Stimulated activated CD4-positive, alpha-beta T cell treated with anti-CD3 and anti-CD28 coated beads, TNF-alpha, amount 100 ng/mL, for 4 hours (primary cell): ENCODE measurements at regions not wholly inside any gene's neighbourhood (a gene's known extent, or its start where the extent isn't known, plus 50 kb on each side); places are given as distances from the start of the nearest gene placed in this dataset.

Experiments used
- DNase-seq, 3 experiments: peaks; one replicate each; pipeline ENCODE4 v3.0.0-alpha.2; 2020; ENCODE audit warnings: low read depth in 3 of 3

DNA sequence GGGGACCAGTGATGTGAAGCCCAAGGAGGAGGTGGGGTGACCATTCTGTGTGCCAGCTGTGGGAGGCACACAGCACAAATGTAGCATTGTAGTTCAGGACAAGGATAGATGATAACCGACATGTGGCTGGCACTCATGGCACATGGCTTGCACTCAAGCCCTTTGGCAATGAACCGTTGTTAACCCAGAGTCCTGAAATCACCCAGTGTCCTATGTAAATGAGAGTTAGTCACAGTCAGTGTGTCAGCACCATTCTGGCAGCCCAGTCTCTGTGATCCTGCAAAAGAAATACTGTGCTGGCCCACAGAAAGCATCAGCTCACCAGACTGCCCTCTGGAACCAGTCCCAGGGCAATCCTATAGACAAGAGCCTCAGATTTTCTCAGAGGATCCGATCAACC, 339.3 kb downstream of the MID1IP1 start:
- DNase-seq: no peak

- DNase-seq: no peak
Observed at GRCh38 chrX:39144323-39144722, 343.1 kb downstream of the MID1IP1 start.

- DNase-seq: no peak
Observed at GRCh38 chrX:39144956-39145355, 343.7 kb downstream of the MID1IP1 start.

DNA sequence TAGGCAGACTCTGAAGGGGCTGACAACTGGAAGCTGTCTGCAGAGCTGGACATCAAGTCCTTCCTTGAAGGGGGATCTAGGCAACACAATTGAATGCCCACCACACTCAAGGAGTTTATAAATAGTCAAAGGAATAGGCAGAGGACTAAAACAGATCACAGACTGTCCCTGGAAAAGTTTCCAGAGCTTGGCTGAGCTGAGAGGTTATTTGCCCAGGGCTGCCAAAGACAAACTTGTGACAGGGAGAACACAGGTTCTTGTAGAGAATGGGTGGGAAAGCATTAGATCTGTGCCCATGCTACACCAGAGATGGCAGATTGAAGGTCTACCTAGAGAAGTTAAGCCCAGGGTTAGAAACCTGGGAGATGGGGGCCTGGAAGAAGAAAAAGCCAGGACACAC, 344.6 kb downstream of the MID1IP1 start:
- DNase-seq: no peak

GRCh38 chrX:39149761-39150160, 348.5 kb downstream of the MID1IP1 start:
- peak; percentile 9 to 44 (median 18) for DNase-seq

GRCh38 chrX:39150220-39150619, 349.0 kb downstream of the MID1IP1 start:
- no peak for DNase-seq

DNA sequence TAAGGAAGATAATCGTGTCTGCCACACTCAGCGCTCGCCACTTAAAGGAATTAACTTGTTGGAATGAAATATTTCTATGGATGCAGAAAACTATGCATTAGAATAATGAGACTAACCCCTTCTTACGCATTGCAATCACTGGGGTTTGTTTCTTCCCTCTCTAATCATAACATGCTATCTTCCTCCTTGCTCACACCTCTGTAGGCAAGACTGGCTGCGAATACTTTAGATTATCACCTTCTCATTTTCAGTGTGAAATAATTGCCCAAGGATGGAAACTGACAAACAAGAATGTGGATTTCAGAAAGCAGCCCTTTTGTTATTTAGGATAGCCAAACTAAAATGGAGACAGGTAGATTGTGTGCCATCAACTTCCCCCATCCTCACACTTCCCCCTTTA, 349.4 kb downstream of the MID1IP1 start:
- no peak for DNase-seq

DNA sequence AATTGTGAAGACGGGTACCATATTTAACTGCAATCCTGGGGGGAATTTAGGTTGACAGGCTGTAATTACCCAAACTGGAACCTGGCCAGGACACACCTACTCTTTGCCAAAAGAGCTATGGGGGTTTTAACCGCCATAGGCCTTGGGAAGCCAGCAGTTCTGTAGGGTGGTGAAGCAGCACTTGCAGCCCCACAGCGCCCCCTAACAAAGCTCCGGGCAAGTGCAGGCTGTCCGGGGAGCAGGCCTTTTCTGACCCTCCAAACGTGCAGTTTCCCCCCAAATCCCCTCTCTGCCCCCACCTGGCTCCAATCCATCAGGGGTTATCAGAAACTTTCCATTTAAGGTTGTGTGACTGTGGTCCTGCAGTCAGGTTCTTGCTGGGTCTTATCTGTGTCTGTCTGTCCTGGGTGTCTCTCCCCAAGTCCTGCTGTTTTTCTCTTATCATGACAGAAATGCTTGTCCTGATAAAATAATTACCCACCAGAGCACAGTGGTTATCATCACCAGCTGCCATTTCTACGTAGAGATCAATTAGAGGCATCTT, 350.9 kb downstream of the MID1IP1 start:
- no peak for DNase-seq

GRCh38 chrX:39156051-39156450, 354.8 kb downstream of the MID1IP1 start:
- DNase-seq: no peak

DNA sequence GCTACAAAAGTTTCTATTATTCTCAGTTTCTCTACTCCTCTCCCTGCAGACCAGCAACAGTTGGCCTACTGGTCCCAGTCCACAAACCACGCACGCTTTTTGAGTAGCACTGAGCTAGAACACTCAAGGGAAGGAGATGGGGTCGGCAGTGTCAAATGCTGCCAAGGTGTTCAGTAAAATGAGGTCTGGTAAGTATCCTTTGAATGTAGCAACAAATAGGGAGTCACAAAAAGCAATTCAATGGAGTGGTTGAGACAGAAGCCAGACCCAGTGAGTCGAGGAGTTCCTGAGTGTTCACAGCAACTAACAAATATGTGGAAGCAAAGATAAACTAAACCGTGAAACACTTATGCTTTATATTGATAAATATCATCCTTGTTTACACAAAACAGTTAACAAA, 355.7 kb downstream of the MID1IP1 start:
- no peak for DNase-seq

DNA sequence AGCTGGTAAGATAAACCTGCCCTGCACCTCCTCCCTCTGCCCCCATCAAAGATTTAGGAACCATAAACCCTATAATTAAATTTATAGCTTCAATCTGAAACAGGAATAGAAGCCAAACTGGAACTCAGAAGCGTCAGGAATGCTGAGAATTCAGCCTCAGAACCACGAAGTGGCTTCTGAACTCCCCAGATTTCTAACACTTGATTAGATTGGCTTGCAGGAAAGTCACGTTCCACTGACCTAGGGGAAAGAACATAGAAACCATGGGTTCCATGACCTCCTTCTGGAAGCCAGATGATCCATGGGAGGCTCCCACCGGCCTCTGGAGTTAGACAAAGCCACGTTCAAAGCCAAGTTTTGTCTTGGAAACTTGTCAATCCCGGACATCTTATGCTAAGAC, 356.5 kb downstream of the MID1IP1 start:
- no peak for DNase-seq

GRCh38 chrX:39158801-39159657, 357.8 kb downstream of the MID1IP1 start:
- DNase-seq: no peak

GRCh38 chrX:39159921-39160507, 358.8 kb downstream of the MID1IP1 start:
- DNase-seq: no peak

DNA sequence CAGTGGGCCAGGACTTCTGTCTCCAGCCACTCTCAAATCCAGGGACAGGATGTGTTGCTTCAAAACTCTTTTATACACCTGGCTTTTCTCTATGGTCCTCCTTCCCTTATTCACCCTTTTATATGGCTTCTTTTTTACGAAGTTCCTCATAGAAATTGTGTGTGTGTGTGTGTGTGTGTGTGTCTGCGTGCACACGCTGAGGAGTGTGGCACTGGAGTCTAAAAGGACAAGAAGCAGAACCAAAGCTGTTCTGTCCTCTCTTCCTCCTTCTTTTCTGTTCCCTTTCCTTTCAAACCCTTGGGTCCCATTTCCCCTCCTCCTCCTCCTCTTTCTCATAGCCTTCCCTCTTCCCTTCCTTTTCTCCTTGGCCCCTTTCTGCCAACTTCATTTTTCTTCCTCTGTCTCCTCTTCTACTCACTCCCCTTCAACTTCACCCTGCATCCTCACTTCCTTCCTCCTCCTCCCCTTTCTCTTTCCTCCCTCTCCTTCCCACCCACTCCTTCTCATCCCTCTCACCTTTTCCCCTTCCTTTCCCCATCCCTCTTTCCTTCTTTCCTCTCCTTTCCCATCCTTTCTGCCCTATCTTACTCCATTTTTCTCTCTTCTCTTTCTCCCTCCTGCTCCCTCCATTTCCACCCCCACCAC, 360.5 kb downstream of the MID1IP1 start:
- DNase-seq: no peak

DNA sequence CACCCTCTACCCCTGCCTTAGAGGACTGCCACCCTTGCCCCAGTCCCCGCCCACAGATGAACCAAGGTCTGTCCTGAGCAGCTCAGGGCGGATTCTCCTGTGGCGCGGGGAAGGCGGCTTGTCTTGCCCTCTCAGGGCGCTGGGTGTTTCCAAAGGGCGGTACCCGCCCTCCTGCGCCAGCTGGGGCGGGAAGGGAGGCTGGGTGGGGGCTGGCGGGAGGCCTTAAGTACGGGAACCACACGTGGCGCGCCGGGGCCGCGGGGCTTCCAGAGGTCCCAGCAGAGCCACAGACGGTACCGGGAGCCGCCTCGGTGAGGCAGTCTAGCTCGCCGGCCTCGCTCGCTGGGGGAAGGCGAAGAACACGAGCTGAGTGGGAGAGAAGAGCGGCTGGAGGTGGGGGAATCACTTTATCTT, 361.1 kb downstream of the MID1IP1 start:
- peak; percentile 33 to 44 (median 37) for DNase-seq

DNA sequence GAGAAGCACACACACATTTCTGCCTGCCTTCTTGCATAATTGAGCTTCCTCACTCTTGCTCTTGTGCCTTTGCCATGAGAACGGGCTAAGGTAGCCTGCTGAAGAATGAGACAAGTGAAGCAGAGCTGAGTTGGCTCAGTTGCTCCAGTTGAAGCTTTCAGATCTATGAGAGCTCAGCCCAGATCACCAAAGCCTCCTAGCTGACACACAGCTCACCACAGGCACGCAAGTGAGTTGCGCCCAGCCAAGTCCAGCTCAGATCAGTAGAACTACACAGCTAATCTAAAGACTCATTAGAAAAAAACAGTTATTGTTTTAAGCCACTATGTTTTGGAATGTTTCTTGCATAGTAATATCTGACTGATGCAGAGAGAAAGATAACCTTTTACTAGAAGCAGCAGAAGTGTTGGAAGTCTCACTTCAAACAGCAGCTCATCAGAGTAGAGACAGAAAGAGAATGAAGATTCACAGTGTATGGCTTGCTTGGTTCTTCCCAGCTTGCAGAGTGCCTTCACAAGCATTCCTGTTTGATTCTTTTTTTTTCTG, 362.4 kb downstream of the MID1IP1 start:
- no peak for DNase-seq

DNA sequence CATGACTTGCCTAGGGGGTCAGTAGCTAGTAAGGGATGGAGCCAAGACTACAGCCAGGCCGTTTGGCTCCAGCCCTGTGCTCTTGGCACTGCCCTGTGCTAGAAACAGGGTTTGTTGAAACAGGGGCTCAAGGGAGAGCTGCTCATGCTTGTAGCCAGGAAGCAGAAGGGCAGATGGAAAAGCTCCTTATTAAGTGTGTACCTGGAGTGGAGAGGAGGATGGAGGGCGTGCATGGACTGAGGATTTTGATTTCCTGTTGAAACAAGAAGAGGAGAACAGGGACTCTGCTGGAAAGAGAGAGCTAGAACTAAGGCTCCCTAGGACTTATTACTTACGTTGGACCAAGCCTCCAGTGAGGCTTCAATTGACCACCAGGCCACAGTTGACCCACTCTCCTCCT, 363.0 kb downstream of the MID1IP1 start:
- DNase-seq: no peak

DNA sequence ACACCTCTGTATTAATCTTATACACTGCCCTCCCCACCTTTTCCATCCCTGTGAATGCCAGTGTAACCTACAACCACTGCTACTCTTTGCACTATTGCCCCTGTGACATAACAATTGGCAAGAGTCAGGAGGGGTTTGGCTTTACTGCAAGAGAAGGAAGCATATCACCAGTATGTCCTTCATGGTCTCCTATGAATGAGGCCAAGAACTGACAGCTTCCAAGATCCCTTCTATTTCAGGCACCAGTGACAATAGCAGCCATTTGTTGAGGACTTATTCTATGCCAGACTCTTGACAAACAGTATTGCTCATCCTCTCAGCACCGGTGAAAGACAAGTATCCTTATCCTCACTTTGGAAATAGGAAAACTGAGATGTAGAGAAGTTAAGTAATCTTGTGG, 363.9 kb downstream of the MID1IP1 start:
- no peak for DNase-seq

- no peak for DNase-seq
Observed at GRCh38 chrX:39165773-39166172, 364.5 kb downstream of the MID1IP1 start.

- no peak for DNase-seq
Observed at GRCh38 chrX:39167791-39168190, 366.5 kb downstream of the MID1IP1 start.

DNA sequence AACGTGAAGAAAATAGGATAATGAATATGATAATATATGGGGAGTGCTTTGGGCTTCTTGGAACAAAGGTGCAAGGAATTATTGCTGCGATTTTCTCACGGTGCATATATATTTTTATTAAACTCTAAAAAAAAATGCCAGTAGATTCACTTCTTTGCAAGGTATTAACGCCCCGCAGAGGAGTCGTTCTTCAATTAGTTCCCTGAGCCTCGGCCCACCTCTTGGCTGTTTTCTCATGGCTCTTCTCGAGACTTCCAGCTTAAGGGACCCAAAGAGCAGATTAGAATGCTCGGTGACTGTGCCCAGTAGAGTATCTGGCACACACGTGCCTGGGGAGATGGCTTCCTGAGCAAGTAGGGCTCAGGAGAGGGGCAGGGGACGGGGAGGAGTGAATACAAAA, 367.4 kb downstream of the MID1IP1 start:
- no peak for DNase-seq

GRCh38 chrX:39169976-39170375, 368.7 kb downstream of the MID1IP1 start:
- no peak for DNase-seq
